ENCODE measurements at regions not wholly inside any gene's neighbourhood (a gene's known extent, or its start where the extent isn't known, plus 50 kb on each side); places are given as distances from the start of the nearest gene placed in this dataset.
"Not testable (repeated sequence)": the region's sequence is repeated elsewhere in the genome, so short reads cannot be mapped to it uniquely, and the experiment has no call there.

- H3K4me2 ChIP-seq; H3K27me3 ChIP-seq; H3K36me3 ChIP-seq; H3K9ac ChIP-seq; H3K27ac ChIP-seq; H3K4me3 ChIP-seq; H4K20me1 ChIP-seq; H3K9me3 ChIP-seq (replicated peaks in 1 of 11): not testable (repeated sequence)
- H3K4me1 ChIP-seq: peaks cover 0 to 10% (median 4%) of the 10 kb centered on the region in 10 experiments; a peak in 7 of 20 replicates
These were observed 118.1 kb upstream of the OR4F16 start for GRCh38 chr1:804378-805115.

DNA sequence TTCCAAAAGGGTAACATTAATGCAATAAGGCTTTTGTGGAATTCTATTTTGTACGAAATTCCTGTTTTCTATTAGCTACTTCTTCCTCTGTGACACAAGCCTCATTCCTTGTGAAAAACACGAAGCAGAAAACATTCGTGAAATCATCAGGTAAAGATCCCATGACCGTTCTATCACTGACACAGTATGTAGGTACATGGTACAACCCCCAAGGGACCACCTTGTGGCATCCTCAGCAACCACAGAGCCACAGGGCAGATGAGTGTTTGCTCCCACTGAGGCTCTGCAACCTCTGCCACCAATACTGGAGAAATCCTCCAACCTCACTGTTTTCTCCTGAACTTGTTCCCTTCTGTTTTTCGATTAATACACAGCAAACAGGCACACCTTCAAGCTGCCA lies 118.4 kb upstream of the SAMD11 start:
- not testable (repeated sequence) for H3K36me3 ChIP-seq; H3K27ac ChIP-seq; H3K4me3 ChIP-seq; H3K4me2 ChIP-seq; H4K20me1 ChIP-seq; H3K27me3 ChIP-seq; H3K9ac ChIP-seq; H3K9me3 ChIP-seq (replicated peaks in 1 of 11)
- peaks cover 0 to 10% (median 4%) of the 10 kb centered on the region in 10 experiments; a peak in 7 of 20 replicates for H3K4me1 ChIP-seq

GRCh38 chr1:807066-807465 lies 116.7 kb upstream of the SAMD11 start:
- H4K20me1 ChIP-seq; H3K27ac ChIP-seq; H3K4me3 ChIP-seq; H3K36me3 ChIP-seq; H3K9ac ChIP-seq; H3K27me3 ChIP-seq; H3K9me3 ChIP-seq (replicated peaks in 1 of 11): not testable (repeated sequence)
- peak overlapping the region in 1 of 11 experiments; percentile 39; a peak in 1 of 22 replicates for H3K4me2 ChIP-seq
- peaks cover 0 to 10% (median 4%) of the 10 kb centered on the region in 10 experiments; a peak in 8 of 20 replicates for H3K4me1 ChIP-seq

- H3K4me3 ChIP-seq; H3K9ac ChIP-seq; H4K20me1 ChIP-seq; H3K27ac ChIP-seq; H3K9me3 ChIP-seq (replicated peaks in 1 of 11); H3K27me3 ChIP-seq; H3K36me3 ChIP-seq: not testable (repeated sequence)
- Histone ChIP-seq H3K4me2 (peak overlapping the region in 7 of 11 experiments; percentile 34 to 52 (median 45); a peak in 9 of 22 replicates), H3K4me1 (peaks cover 0 to 10% (median 4%) of the 10 kb centered on the region in 10 experiments; a peak in 8 of 20 replicates)
These were observed 115.9 kb upstream of the SAMD11 start for GRCh38 chr1:807699-808390.

DNA sequence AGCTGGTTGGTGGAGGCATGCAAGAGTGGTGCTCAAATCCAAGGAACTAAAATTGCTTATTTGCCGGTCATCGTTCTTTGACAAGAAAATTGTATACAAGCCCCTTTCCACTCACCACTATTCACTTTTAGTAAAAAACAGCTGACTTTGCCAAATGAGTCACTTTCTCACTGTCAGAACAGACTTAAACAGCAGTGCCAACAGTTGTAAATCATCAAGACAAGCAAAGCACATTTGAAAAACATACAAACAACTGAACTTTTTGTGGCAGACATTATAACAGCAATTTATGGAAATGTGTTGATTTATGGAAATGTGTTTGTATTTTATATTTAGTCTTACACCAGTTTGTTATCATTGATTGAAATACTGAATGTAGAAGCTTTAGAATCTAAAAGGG lies 112.8 kb upstream of the SAMD11 start:
- peaks cover 0 to 10% (median 4%) of the 10 kb centered on the region in 10 experiments; a peak in 8 of 20 replicates for H3K4me1 ChIP-seq
- not testable (repeated sequence) for H3K27me3 ChIP-seq, H3K27ac ChIP-seq

DNA sequence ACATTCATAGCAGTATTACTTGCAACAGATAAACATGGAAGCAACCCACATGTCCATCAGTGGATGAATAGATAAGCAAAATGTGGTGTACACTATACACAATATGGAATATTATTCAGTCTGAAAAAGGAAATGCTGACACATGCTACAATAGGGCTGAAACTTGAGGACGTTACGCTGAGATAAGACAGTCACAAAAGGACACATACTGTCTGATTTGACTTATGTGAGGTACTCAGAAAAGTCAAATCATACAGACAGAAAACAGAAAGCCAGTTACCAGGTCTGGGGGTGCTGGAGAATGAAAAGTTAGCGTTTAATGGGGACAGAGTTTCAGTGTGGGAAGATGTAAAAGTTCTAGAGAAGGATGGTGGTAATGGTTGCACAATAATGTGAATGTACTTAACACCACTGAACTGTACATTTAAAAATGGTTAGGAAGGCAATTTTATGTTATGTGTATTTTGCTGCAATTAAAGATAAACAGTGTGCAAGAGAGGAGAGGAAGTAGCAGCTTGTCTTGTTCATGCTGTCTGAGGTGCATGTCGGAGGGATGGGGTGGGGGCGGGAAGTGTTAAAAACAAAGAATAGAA lies 111.1 kb upstream of the SAMD11 start:
- not testable (repeated sequence) for H3K27me3 ChIP-seq; H3K27ac ChIP-seq; H3K4me2 ChIP-seq; H4K20me1 ChIP-seq; H3K36me3 ChIP-seq; H3K4me3 ChIP-seq; H3K9ac ChIP-seq; H3K9me3 ChIP-seq (replicated peaks in 1 of 11)
- peaks cover 0 to 15% (median 4%) of the 10 kb centered on the region in 10 experiments; a peak in 9 of 20 replicates for H3K4me1 ChIP-seq

More for the DNA sequence above, 112.8 kb upstream of the SAMD11 start:
- H3K4me2 ChIP-seq; H3K4me3 ChIP-seq; H4K20me1 ChIP-seq; H3K9ac ChIP-seq; H3K9me3 ChIP-seq (replicated peaks in 1 of 11); H3K36me3 ChIP-seq: not testable (repeated sequence)

GRCh38 chr1:814543-814942 lies 109.2 kb upstream of the SAMD11 start:
- H3K4me1 ChIP-seq: peaks cover 0 to 19% (median 2%) of the 10 kb centered on the region in 10 experiments; a peak in 5 of 20 replicates
- H3K9ac ChIP-seq; H3K27me3 ChIP-seq; H3K36me3 ChIP-seq; H3K27ac ChIP-seq; H3K9me3 ChIP-seq (replicated peaks in 1 of 11); H3K4me3 ChIP-seq: not testable (repeated sequence)
- H4K20me1 ChIP-seq: peaks cover 0 to 12% (median 1%) of the 10 kb centered on the region in 11 experiments; a peak in 7 of 22 replicates
- H3K4me2 ChIP-seq: peak overlapping the region in 3 of 11 experiments; percentile 33 to 59 (median 39); a peak in 3 of 22 replicates

GRCh38 chr1:815147-815922 lies 108.4 kb upstream of the SAMD11 start:
- not testable (repeated sequence) for H3K4me3 ChIP-seq; H3K27ac ChIP-seq; H3K9ac ChIP-seq; H3K9me3 ChIP-seq (replicated peaks in 1 of 11); H3K4me2 ChIP-seq; H3K27me3 ChIP-seq
- Histone ChIP-seq H3K36me3 (peaks cover 0 to 15% (median 5%) of the 10 kb centered on the region in 11 experiments; a peak in 5 of 22 replicates), H3K4me1 (peaks cover 0 to 25% (median 2%) of the 10 kb centered on the region in 10 experiments; a peak in 5 of 20 replicates), H4K20me1 (peaks cover under 1 to 20% (median 8%) of the 10 kb centered on the region in 11 experiments; a peak in 12 of 22 replicates)

GRCh38 chr1:817071-817599 lies 106.6 kb upstream of the SAMD11 start:
- not testable (repeated sequence) for H3K4me3 ChIP-seq; H3K27ac ChIP-seq; H3K9me3 ChIP-seq (replicated peaks in 1 of 11); H3K27me3 ChIP-seq; H3K9ac ChIP-seq
- H4K20me1 ChIP-seq: peaks cover 6 to 38% (median 26%) of the 10 kb centered on the region in 11 experiments; a peak in 18 of 22 replicates
- peaks cover 0 to 21% (median 7%) of the 10 kb centered on the region in 11 experiments; a peak in 5 of 22 replicates for H3K36me3 ChIP-seq
- peaks cover 0 to 20% (median 2%) of the 10 kb centered on the region in 10 experiments; a peak in 5 of 20 replicates for H3K4me1 ChIP-seq
- peak overlapping the region in 4 of 11 experiments; percentile 7 to 32 (median 15); a peak in 4 of 22 replicates for H3K4me2 ChIP-seq

- peaks cover 0 to 20% (median 2%) of the 10 kb centered on the region in 10 experiments; a peak in 5 of 20 replicates for H3K4me1 ChIP-seq
- H3K4me2 ChIP-seq: 0 out of 22 replicates have a peak overlapping the region, but pooled peaks of 1 of the 11 experiments have one; percentile 33
- not testable (repeated sequence) for H3K9ac ChIP-seq; H3K27me3 ChIP-seq; H3K4me3 ChIP-seq; H3K27ac ChIP-seq; H3K9me3 ChIP-seq (replicated peaks in 1 of 11)
- peaks cover 0 to 21% (median 7%) of the 10 kb centered on the region in 11 experiments; a peak in 5 of 22 replicates for H3K36me3 ChIP-seq
- H4K20me1 ChIP-seq: peaks cover 6 to 46% (median 34%) of the 10 kb centered on the region in 11 experiments; a peak in 18 of 22 replicates
These were observed 105.8 kb upstream of the SAMD11 start for GRCh38 chr1:817658-818617.
